Panc1 (cell line): ENCODE measurements at regions not wholly inside any gene's neighbourhood (a gene's known extent, or its start where the extent isn't known, plus 50 kb on each side); places are given as distances from the start of the nearest gene placed in this dataset.
A peak's percentile ranks its signal among the peaks of the same experiment; 100 is the strongest.

Experiments
- ATAC-seq: fragments of 200-7000 bp; cut with Tn5 transposase; 2 replicates; pipeline ENCODE4 v1.9.1; 2020; ENCODE audit warnings: mild to moderate bottlenecking, moderate library complexity
- BruUV-seq: library from RNA; stranded (reverse); fragments of 400-500 nt; replicated peaks from 2 replicates; lab custom pipeline; 2021; lab: Mats Ljungman, UMichigan
- CTCF ChIA-PET: fragments of 300-600 bp; sonication (Branson Sonifier 250); formaldehyde crosslinking; loops from one replicate; lab custom pipeline; 2022; ENCODE audit warnings: antibody characterized with exemption; lab: Charles Lee
- POLR2A ChIA-PET: fragments of 300-600 bp; sonication (Branson Sonifier 250); formaldehyde crosslinking; loops from one replicate; lab custom pipeline; 2022; ENCODE audit warnings: antibody characterized with exemption; lab: Charles Lee
- DNase-seq: peaks from one replicate; pipeline ENCODE4 v3.0.0-alpha.2; 2010; ENCODE audit warnings: low read depth, low spot score
- H3K27ac ChIP-seq: 2 replicates; pipeline ENCODE4 v1.5.1; 2011; ENCODE audit warnings: mild to moderate bottlenecking, low read length, inconsistent platforms
- H3K27me3 ChIP-seq: fragments of 200-500 bp; sonication (Bioruptor generic); 2 replicates; pipeline ENCODE4 v1.6.0; 2014; ENCODE audit warnings: low read length, inconsistent platforms; ENCODE audit not compliant: control insufficient read depth, insufficient read depth
- H3K36me3 ChIP-seq: fragments of 200-500 bp; sonication (Bioruptor generic); 2 replicates; pipeline ENCODE4 v1.5.1; 2014; ENCODE audit warnings: inconsistent platforms, mild to moderate bottlenecking, low read length, moderate library complexity; ENCODE audit not compliant: control insufficient read depth, insufficient read depth
- H3K4me1 ChIP-seq: 2 replicates; pipeline ENCODE4 v1.5.1; 2011; ENCODE audit warnings: inconsistent platforms, mild to moderate bottlenecking, low read length, moderate library complexity; ENCODE audit not compliant: control insufficient read depth, insufficient read depth
- H3K4me3 ChIP-seq, 2 experiments: 2 replicates each; pipeline ENCODE4 v1.5.1; 2011 to 2012; ENCODE audit warnings: low read depth in 2 of 2, low read length in 2 of 2, mild to moderate bottlenecking in 2 of 2, inconsistent platforms in 1 of 2, moderate library complexity in 1 of 2
- H3K9me3 ChIP-seq: fragments of 200-500 bp; sonication (Bioruptor generic); 2 replicates; pipeline ENCODE4 v1.5.1; 2014; ENCODE audit warnings: low read depth, mild to moderate bottlenecking, inconsistent platforms, low read length, moderate library complexity; ENCODE audit not compliant: control insufficient read depth, insufficient read depth
- CTCF ChIP-seq: fragments of 450-650 bp; IDR thresholded peaks from 2 replicates; pipeline ENCODE4 v1.5.1; 2017; ENCODE audit warnings: mild to moderate bottlenecking
- POLR2AphosphoS5 ChIP-seq: IDR thresholded peaks from 2 replicates; pipeline ENCODE4 v1.6.1; 2012; ENCODE audit warnings: mild to moderate bottlenecking, low read depth, low read length, moderate library complexity
- SIN3A ChIP-seq: IDR thresholded peaks from 2 replicates; pipeline ENCODE4 v1.6.1; 2012; ENCODE audit warnings: low read depth, mild to moderate bottlenecking, low read length, moderate library complexity, borderline replicate concordance; ENCODE audit not compliant: insufficient read depth
- TCF7L2 ChIP-seq: IDR thresholded peaks from 2 replicates; pipeline ENCODE4 v1.6.1; 2011; ENCODE audit warnings: mild to moderate bottlenecking, low read depth, low read length, inconsistent platforms
- in situ Hi-C: cut with HindIII; loops from 2 replicates; pipeline ENCODE4 v1.10.0; 2016; ENCODE audit warnings: low sequenced_read_pairs, low pct_unique_long_range_greater_than_20kb
- intact Hi-C: fragments of 100-400 bp; cut with micrococcal nuclease; formaldehyde crosslinking; loops from one replicate; pipeline ENCODE4 v1.10.0; 2022; ENCODE audit not compliant: unreplicated experiment
- TF ChIP-seq, protein P1 (sequence below), 2 experiments: IDR thresholded peaks; 2 replicates each; pipeline ENCODE4 v1.6.1; 2011 to 2012; ENCODE audit warnings: low read depth in 2 of 2, control low read depth in 1 of 2, low read length in 1 of 2, mild to moderate bottlenecking in 1 of 2, moderate library complexity in 1 of 2; ENCODE audit not compliant: insufficient read depth in 1 of 2

- no peaks in the 10 kb centered on the region for H3K9me3 ChIP-seq
- H3K27ac ChIP-seq = no peak overlapping the region; the same call in 1 of the 2 replicates
- BruUV-seq = no TSS peak
- DNase-seq = no peak
- no peak overlapping the region for H3K4me3 ChIP-seq
- no peak for ATAC-seq
- TF ChIP-seq SIN3A (no peak), CTCF (no peak), POLR2AphosphoS5 (no peak), TCF7L2 (no peak)
- TF ChIP-seq, protein P1, sequence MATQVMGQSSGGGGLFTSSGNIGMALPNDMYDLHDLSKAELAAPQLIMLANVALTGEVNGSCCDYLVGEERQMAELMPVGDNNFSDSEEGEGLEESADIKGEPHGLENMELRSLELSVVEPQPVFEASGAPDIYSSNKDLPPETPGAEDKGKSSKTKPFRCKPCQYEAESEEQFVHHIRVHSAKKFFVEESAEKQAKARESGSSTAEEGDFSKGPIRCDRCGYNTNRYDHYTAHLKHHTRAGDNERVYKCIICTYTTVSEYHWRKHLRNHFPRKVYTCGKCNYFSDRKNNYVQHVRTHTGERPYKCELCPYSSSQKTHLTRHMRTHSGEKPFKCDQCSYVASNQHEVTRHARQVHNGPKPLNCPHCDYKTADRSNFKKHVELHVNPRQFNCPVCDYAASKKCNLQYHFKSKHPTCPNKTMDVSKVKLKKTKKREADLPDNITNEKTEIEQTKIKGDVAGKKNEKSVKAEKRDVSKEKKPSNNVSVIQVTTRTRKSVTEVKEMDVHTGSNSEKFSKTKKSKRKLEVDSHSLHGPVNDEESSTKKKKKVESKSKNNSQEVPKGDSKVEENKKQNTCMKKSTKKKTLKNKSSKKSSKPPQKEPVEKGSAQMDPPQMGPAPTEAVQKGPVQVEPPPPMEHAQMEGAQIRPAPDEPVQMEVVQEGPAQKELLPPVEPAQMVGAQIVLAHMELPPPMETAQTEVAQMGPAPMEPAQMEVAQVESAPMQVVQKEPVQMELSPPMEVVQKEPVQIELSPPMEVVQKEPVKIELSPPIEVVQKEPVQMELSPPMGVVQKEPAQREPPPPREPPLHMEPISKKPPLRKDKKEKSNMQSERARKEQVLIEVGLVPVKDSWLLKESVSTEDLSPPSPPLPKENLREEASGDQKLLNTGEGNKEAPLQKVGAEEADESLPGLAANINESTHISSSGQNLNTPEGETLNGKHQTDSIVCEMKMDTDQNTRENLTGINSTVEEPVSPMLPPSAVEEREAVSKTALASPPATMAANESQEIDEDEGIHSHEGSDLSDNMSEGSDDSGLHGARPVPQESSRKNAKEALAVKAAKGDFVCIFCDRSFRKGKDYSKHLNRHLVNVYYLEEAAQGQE (IDR thresholded peaks at IDR 0.05; ENCODE audit: insufficient read depth in 1 of 2, low read depth in 2 of 2, low read length in 1 of 2) = no peak
- CTCF ChIA-PET = no interaction called here
- POLR2A ChIA-PET = interaction anchor here (0.7 kb wide), 1 partner anchor 24 kb away, joined by 4 read pairs; no protein-coding TSS in a partner anchor
- in situ Hi-C loops = no loop called here
- intact Hi-C loops = no loop called here
- no peaks in the 10 kb centered on the region for H3K27me3 ChIP-seq
- no peaks in the 10 kb centered on the region; the same call in 1 of the 2 replicates for H3K4me1 ChIP-seq
- no peaks in the 10 kb centered on the region for H3K36me3 ChIP-seq
Measured at GRCh38 chr6:18062733-18063132, 59.7 kb downstream of the NHLRC1 start.

DNA sequence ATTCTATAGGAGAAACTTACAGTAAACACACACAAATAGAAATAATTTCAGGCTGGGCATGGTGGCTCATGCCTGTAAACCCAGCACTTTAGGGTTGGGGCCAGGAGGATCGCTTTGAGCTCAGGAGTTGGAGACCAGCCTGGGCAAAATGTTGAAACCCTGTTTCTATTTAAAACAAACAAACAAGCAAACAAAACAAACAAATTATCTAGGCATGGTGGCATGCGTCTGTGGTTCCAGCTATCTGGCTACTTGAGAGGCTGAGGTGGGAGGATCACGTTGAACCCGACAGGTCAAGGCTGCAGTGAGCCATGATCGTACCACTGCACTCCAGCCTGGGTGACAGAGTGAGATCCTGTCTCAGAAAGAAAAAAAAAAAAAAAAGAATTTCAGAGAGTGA, 64.0 kb downstream of the NHLRC1 start:
- H3K9me3 ChIP-seq = no peaks in the 10 kb centered on the region
- BruUV-seq = no TSS peak
- POLR2A ChIA-PET = no interaction called here
- peaks cover 8% of the 10 kb centered on the region; the same call in 1 of the 2 replicates for H3K4me1 ChIP-seq
- DNase-seq (no peak), ATAC-seq (peak; percentile 64; the same call in 1 of the 2 replicates)
- no peaks in the 10 kb centered on the region for H3K36me3 ChIP-seq
- in situ Hi-C loops (no loop called here), intact Hi-C loops (no loop called here)
- CTCF ChIA-PET = no interaction called here
- TF ChIP-seq, protein P1 (IDR thresholded peaks at IDR 0.05; ENCODE audit: insufficient read depth in 1 of 2, low read depth in 2 of 2, low read length in 1 of 2) = no peak
- TF ChIP-seq SIN3A (no peak), TCF7L2 (no peak), POLR2AphosphoS5 (no peak), CTCF (no peak)
- H3K27me3 ChIP-seq = no peaks in the 10 kb centered on the region
- H3K4me3 ChIP-seq = no peak overlapping the region
- no peak overlapping the region for H3K27ac ChIP-seq
